HG03342 (cell line): ENCODE measurements at regions not wholly inside any gene's neighbourhood (a gene's known extent, or its start where the extent isn't known, plus 50 kb on each side); places are given as distances from the start of the nearest gene placed in this dataset.

ENCODE experiments used
- ATAC-seq: cut with Tn5 transposase; IDR thresholded peaks from one replicate; pipeline ENCODE4 v1.9.1; 2021; ENCODE audit warnings: mild to moderate bottlenecking, moderate library complexity; ENCODE audit not compliant: unreplicated experiment

DNA sequence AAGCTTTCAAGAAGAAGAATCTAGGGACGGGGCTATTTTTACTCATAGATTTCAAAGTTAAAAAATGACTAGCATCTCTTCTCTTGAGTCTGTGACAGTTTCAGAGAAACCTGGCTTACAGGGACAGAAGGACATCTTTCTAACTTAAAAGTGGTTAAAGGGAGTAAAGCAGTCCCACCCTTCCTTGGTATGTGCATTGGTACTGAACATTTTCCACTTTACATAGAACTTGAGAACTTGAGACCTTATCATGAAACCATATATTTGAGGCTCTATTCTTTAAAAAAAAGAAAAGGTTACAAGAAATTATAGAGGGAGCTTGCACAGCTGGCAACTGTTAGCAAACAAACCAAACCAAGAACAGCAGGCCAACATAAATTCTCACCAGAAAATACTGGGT is 73.4 kb upstream of the GAREM1 start:
- ATAC-seq: no peak

DNA sequence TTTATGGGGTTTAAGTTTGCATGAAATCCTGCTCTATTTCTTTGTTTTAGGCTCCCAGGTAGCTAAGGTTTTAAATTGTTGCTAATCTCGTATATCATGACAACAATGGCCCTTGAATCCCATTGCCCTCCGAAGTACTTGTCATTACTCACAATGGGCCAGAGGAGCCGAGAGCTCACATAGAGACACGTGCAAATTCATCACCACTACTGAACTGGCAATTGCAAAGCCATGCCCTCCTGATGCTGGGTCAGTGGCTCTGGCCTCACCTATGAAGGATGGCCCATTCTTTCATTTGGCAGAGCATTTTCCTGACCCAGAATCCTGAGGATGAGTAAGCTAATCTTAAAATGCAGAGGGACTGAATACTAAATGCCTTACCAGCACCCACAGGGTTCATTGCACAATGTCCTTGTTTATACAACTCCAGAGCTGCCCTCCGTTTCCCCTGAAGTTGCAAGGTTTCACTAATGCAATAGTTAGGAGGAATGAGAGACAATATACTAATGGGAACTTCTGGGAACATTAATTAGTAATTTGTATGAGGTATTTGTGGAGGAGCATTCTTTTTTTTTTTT is 71.6 kb upstream of the GAREM1 start:
- ATAC-seq: no peak

DNA sequence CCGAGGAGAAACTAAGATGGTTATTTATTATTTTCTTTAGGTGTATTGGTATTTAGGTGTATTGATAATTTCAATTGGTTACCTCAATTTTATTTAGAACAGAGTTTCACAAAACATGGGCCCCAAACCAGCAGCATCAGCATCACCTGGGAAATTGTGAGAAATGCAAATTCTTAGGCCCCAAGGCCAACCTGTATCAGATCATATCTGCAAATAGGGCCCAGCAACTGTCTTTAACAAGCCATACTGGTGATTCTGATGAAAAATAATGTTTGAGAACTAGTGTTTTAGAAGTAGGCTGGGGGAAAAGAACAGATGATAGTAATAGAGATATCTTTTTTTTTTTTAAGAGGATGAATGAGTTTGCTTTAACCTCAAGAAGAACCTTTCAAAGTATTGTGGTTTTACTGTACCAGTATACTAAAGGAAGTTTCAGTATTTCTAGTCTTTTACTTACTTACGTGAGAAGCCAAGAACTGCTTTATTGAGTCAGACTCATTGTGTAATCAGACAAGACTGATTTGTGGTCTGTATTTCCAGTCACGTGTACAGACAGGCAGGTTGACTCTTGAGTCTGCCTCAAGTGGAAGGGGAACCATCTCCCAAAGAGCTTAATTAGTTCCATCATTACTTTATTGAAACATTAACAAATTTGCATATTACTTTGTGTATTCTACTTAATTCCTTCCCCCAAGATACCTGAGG is 60.4 kb upstream of the GAREM1 start:
- peak; percentile 91 for ATAC-seq

DNA sequence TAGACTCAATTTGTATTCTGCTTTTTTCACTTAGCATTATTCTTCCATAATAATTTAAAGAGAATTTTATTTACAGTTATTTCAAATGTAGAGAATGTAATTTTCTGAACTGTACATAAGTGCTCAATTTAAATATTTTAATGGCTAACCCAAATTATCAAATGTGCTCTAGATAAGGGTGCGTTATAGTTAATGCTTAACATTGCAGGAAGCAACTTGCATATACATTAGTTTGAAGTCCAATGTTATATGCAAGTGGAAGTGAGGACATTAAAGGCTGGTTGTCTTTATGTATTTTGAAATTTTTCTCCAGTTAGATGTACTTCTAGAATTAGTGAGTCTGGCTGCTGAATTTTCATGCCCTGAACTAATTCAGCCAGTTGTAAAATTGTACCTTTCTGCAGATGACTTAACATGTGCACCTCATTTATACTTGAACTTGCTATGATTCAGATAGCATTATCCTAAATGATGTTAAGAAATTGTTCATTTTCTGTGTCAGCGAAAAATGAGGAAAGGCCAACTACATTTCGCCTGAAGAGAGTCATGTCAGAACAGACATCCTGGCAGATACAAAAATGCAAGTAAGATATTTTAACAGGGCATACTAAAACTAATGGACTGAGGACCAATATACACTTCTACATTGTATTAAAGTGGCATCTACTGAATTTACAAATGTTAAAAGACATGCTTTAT is 59.2 kb upstream of the GAREM1 start:
- ATAC-seq: no peak

DNA sequence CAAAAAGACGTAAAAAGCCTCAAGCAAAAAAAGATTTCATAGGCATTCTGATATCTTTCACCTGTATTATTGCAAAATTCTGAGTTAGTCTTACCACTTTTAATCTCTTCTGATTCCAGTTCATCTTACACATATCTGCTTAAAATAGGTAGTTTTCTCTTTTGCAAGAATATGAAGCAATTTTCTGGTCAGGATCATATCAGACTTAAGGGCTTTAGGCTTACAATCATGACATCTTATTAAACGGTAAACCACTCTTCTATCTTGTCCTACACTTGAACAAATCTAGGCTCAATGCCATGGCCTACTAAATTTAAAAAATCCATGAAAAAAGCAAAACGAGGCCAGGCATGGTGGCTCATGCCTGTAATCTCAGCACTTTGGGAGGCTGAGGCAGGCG is 50.1 kb upstream of the GAREM1 start:
- no peak for ATAC-seq
